DOHH2 (cell line): ENCODE measurements at regions not wholly inside any gene's neighbourhood (a gene's known extent, or its start where the extent isn't known, plus 50 kb on each side); places are given as distances from the start of the nearest gene placed in this dataset.

Source experiments
- CTCF ChIP-seq: fragments of 200-600 bp; sonication (generic); IDR thresholded peaks from one replicate; pipeline ENCODE4 v1.5.1; 2014; ENCODE audit warnings: antibody characterized with exemption, mild to moderate bottlenecking, low read depth, low read length; ENCODE audit not compliant: poor library complexity, severe bottlenecking
- EZH2phosphoT487 ChIP-seq: fragments of 200-600 bp; sonication (generic); IDR thresholded peaks from 2 replicates; pipeline ENCODE4 v1.6.1; 2017; ENCODE audit warnings: borderline replicate concordance, mild to moderate bottlenecking, antibody characterized with exemption, low read length, moderate library complexity, mixed read lengths

DNA sequence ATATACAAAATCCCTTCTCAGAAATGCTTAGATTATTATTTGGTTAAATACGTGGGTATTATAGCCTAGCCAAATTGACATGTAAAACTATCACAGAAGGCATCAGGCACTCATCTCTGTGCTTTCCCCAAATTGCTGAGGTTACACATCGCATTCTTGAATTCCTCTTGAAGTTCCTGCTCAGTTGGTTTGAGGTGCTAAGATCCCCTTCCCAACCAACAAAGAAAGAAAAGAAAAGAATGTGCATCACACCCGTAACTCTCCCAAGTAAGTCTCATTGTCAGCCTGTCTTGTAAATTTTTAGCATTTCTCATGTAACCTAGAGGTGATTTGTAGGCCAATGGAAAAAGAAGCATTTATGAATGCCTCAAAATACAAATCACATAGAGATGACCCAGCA, 539.2 kb upstream of the PRMT6 start:
- no peak for TF ChIP-seq CTCF
- TF ChIP-seq EZH2phosphoT487, result no peak
